PFSK-1 (cell line): ENCODE measurements at regions not wholly inside any gene's neighbourhood (a gene's known extent, or its start where the extent isn't known, plus 50 kb on each side); places are given as distances from the start of the nearest gene placed in this dataset.

ENCODE experiments used
- FOXP2 ChIP-seq: optimal IDR thresholded peaks from 2 replicates; pipeline ENCODE3; 2011; ENCODE audit warnings: borderline replicate concordance, control low read depth, inconsistent platforms; ENCODE audit not compliant: insufficient read depth; ENCODE audit errors: extremely low read length, extremely low read depth
- POLR2AphosphoS5 ChIP-seq: IDR thresholded peaks from 2 replicates; pipeline ENCODE4 v1.6.1; 2012; ENCODE audit warnings: low read depth, mild to moderate bottlenecking, control low read depth, low read length, moderate library complexity
- SIN3A ChIP-seq: IDR thresholded peaks from 2 replicates; pipeline ENCODE4 v1.6.1; 2012; ENCODE audit warnings: mild to moderate bottlenecking, low read length, moderate library complexity, borderline replicate concordance; ENCODE audit not compliant: insufficient read depth
- TAF1 ChIP-seq: IDR thresholded peaks from 2 replicates; pipeline ENCODE4 v1.6.1; 2012; ENCODE audit warnings: low read length, control low read depth, borderline replicate concordance; ENCODE audit not compliant: insufficient read depth
- TF ChIP-seq, protein P1 (sequence below), 2 experiments: IDR thresholded peaks; 2 replicates each; pipeline versions ENCODE4 v1.6.1 to v1.8.0; 2011 to 2012; ENCODE audit warnings: low read depth in 2 of 2, low read length in 2 of 2, control low read depth in 1 of 2, inconsistent platforms in 1 of 2, mild to moderate bottlenecking in 1 of 2, moderate library complexity in 1 of 2; ENCODE audit not compliant: insufficient read depth in 1 of 2

DNA sequence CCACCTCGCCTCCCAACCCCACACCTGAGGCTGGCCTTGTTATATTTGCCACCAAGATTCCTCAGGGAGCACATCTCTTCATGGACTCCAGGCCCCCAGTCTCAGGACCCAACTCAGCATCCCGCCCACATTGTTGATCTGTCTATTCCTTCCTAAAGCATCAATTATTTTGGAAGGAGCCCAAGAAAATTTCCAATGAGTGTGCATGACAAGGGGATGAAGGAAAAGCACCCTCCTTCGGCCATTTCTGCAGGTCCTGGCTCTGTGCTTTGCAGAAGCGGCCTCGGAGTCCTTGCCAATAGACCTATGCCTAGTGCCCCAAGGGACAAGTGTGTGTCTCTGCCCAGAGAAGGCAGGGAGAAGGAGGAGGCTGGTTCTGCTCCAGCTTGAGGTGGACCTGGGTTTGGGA, 273.2 kb downstream of the GADD45G start:
- TF ChIP-seq TAF1 (no peak), SIN3A (no peak), POLR2AphosphoS5 (no peak), FOXP2 (no peak)
- TF ChIP-seq, protein P1, sequence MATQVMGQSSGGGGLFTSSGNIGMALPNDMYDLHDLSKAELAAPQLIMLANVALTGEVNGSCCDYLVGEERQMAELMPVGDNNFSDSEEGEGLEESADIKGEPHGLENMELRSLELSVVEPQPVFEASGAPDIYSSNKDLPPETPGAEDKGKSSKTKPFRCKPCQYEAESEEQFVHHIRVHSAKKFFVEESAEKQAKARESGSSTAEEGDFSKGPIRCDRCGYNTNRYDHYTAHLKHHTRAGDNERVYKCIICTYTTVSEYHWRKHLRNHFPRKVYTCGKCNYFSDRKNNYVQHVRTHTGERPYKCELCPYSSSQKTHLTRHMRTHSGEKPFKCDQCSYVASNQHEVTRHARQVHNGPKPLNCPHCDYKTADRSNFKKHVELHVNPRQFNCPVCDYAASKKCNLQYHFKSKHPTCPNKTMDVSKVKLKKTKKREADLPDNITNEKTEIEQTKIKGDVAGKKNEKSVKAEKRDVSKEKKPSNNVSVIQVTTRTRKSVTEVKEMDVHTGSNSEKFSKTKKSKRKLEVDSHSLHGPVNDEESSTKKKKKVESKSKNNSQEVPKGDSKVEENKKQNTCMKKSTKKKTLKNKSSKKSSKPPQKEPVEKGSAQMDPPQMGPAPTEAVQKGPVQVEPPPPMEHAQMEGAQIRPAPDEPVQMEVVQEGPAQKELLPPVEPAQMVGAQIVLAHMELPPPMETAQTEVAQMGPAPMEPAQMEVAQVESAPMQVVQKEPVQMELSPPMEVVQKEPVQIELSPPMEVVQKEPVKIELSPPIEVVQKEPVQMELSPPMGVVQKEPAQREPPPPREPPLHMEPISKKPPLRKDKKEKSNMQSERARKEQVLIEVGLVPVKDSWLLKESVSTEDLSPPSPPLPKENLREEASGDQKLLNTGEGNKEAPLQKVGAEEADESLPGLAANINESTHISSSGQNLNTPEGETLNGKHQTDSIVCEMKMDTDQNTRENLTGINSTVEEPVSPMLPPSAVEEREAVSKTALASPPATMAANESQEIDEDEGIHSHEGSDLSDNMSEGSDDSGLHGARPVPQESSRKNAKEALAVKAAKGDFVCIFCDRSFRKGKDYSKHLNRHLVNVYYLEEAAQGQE (IDR thresholded peaks at IDR 0.05; ENCODE audit: insufficient read depth in 1 of 2, low read depth in 2 of 2, low read length in 2 of 2), result no peak

DNA sequence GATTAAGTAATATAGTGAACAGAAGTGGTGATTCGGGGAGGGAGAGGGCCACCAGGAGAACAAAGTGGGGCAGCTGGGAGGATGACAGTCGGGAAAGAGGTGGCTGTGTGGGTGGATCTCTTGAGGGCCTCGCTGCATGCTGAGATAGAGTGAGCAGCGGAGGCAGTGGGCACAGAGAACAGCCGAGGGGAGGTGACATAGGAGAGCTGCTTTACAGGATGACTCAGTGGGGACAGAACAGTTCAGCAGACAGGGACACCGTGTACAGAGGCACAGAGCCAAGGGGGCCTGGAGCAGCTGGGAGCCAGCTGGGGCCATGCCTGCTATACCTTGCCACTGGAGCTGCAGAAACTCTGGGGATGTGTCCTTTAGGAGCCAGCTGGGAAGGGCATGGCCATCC, 273.9 kb downstream of the GADD45G start:
- TF ChIP-seq TAF1 (no peak), FOXP2 (no peak), SIN3A (no peak), POLR2AphosphoS5 (no peak)
- TF ChIP-seq, protein P1 (IDR thresholded peaks at IDR 0.05; ENCODE audit: insufficient read depth in 1 of 2, low read depth in 2 of 2, low read length in 2 of 2), result no peak

DNA sequence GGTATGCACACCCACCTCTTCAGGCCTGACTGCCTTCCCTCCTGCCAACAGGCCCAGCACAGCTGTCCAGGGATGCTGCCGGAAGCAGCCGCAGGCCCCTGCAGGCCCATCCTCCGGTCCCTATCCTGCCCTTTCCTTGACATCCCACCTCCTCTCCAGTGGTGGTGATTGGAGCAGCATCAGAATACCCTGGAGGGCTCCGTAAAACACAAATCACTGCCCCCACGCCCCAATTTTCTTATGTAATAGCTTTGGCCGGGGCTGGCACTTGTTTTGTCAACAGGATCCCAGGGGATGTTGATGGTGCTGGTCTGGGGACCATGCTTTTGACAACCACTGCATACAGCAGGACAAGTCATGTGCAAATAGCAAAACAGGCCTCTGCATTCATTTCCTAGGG, 274.5 kb downstream of the GADD45G start:
- TF ChIP-seq FOXP2 (no peak), POLR2AphosphoS5 (no peak), SIN3A (no peak), TAF1 (no peak)
- TF ChIP-seq, protein P1 (IDR thresholded peaks at IDR 0.05; ENCODE audit: insufficient read depth in 1 of 2, low read depth in 2 of 2, low read length in 2 of 2), result no peak

DNA sequence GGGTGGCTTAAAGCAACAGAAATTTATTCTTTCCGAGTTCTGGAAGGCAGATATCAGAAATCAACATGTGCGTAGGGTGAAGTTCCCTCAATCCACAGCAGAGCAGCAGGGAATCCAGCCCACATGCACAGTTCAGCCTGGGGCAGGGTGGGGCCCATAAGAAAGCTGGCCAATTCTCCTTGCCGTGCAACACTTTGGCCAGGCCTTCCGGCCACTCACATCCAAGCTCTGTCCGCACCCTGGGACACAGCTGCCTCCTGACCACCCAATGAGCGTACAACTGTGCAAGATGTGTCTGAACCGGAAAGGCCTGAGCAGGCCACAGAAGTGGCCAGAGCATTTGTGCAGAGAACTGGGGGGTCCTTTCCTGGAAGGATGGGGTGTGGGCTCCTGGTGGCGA, 274.9 kb downstream of the GADD45G start:
- TF ChIP-seq SIN3A, result no peak
- no peak for TF ChIP-seq FOXP2
- no peak for TF ChIP-seq TAF1
- TF ChIP-seq, protein P1 (IDR thresholded peaks at IDR 0.05; ENCODE audit: insufficient read depth in 1 of 2, low read depth in 2 of 2, low read length in 2 of 2), result no peak
- TF ChIP-seq POLR2AphosphoS5, result no peak

DNA sequence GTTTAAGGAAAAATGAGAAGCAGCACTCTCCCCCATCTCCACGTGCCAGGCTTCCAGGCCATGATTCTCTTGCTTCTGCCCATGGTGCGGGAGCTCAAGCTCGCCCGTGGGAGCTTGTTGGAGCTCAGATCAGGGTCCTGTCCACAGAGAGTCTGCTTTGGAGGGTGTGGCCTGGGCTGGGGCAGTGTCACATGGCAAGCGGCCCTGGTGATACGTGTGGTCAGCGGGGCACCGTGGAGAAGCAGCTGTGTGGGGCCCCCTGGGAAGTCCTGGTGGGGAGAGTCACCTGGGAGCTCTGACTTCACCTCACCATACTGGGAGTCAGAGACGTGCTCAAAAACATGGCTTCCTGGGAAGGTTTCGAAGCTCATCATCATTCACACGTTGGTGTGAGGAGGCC, 275.3 kb downstream of the GADD45G start:
- TF ChIP-seq TAF1 (no peak), FOXP2 (no peak)
- TF ChIP-seq, protein P1 (IDR thresholded peaks at IDR 0.05; ENCODE audit: insufficient read depth in 1 of 2, low read depth in 2 of 2, low read length in 2 of 2), result no peak
